ENCODE measurements at regions not wholly inside any gene's neighbourhood (a gene's known extent, or its start where the extent isn't known, plus 50 kb on each side); places are given as distances from the start of the nearest gene placed in this dataset.

DNA sequence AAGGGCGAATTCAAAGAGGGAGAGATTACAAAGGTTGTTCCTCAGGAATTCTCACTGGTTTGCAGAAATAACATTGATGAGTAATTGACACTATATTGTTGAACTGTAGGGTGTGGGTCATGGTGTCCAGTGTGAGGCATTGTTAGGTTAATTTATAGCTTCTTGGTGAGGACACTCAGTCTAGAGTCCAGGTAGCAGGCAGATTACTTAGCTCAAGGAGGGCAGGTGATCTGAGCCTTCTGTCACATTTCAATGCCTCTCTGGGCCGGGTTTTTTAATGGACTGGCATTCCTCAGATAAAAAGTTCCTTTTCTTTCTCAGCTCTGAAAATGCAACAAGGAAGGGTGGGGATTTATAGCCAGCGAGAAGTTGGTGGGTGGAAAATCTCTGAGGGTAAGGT, 194.2 kb upstream of the PROK2 start:
- TF ChIP-seq CTCF (IDR thresholded peaks at IDR 0.05) (no peak), ZFX (IDR thresholded peaks at IDR 0.05; ENCODE audit: borderline replicate concordance) (no peak)
- H3K27ac ChIP-seq: no peak overlapping the region

DNA sequence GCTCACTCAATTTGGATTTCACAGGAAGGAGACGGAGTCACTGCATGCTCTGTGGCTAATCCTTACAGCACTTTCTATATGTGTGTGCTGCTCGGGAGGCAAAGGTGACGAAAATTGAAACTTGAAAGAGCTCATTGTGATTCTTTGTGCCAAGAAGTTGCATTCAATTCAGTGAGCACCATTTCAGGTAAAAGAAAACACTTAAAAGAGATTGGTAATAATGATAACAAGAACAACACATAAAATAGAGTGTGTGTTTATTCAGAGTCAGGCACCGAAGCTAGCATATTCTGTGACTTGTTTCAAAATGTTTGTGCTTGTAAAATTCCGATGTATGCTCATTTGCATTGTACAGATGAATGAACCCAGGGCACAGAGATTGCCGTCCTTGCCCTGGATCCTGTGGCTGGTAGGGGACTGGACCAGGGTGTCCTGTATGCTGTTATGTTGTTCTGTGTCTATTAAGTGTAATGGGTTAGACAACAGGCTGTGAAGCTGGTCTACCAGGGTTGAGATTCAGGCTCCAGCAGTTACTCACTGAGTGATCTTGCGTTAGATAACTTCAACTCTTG, 193.3 kb upstream of the PROK2 start:
- no peak for TF ChIP-seq ZFX (IDR thresholded peaks at IDR 0.05; ENCODE audit: borderline replicate concordance)
- TF ChIP-seq CTCF (IDR thresholded peaks at IDR 0.05): no peak
- H3K27ac ChIP-seq: no peak overlapping the region

DNA sequence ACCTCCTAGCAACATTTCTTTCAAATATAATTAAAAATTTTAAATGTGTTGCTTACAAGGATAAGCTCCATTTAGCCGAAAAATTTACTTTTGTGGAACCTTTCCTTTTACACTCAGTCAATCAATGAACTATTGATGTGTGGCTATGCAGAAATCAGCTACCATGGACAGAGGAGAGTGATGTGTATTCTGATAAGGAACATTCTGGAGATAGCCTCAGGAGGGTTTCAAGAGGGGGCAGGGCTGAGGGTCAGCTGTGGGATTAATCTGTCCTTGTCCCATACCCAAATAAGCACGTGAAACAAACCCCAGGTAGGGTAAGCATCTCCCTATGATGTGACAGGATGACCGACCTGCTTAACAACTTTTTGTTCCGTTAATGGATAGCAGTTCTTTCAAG, 192.6 kb upstream of the PROK2 start:
- TF ChIP-seq ZFX (IDR thresholded peaks at IDR 0.05; ENCODE audit: borderline replicate concordance): no peak
- no peak for TF ChIP-seq CTCF (IDR thresholded peaks at IDR 0.05)

GRCh38 chr3:71975573-71975972, 190.6 kb upstream of the PROK2 start:
- H3K27ac ChIP-seq: no peak overlapping the region
- TF ChIP-seq CTCF (IDR thresholded peaks at IDR 0.05) (no peak), ZFX (IDR thresholded peaks at IDR 0.05; ENCODE audit: borderline replicate concordance) (no peak)

More for the DNA sequence above, 192.6 kb upstream of the PROK2 start:
- no peak overlapping the region for H3K27ac ChIP-seq

GRCh38 chr3:71974786-71975185, 189.8 kb upstream of the PROK2 start:
- no peak overlapping the region for H3K27ac ChIP-seq

DNA sequence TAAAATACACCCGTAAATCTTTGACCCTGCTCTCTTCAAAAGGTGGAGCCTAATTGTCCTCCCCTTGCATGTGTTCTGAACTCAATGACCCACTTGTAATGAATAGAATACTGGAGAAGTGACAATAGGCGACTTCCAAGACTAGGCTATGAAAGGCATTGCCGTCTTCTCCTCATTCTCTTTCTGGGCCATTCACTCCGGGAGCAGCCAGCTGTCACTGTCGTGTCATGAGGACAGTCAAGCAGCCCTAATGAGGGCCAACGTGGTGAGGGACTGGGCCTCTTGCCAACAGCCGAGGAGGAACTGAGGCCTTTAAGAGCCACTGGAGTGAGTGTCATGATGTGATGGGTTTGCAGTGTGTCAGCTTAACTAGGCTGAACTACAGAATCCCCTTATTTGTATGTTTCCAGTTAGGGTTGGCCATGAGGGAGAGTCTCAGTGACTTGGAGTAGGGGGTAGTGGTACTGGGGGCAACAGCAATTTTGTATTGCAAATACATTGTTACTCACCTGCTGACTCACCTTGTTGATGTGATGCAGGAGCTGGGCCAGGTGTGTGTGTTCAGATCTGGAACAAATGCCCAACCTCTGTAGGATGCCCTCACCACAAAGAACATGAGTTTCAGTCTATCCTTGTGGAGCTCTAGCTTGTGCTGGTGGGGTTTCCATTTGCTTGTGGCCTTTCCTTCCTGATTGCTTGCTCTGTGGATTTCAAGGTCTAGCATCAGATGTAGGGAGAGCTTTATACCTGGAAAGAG, 188.5 kb upstream of the PROK2 start:
- H3K27ac ChIP-seq: no peak overlapping the region
- no peak for TF ChIP-seq ZFX (IDR thresholded peaks at IDR 0.05; ENCODE audit: borderline replicate concordance)
- no peak for TF ChIP-seq CTCF (IDR thresholded peaks at IDR 0.05)

More at GRCh38 chr3:71974786-71975185, 189.8 kb upstream of the PROK2 start:
- TF ChIP-seq ZFX (IDR thresholded peaks at IDR 0.05; ENCODE audit: borderline replicate concordance): no peak
- TF ChIP-seq CTCF (IDR thresholded peaks at IDR 0.05): no peak

- no peak overlapping the region for H3K27ac ChIP-seq
These were observed 187.1 kb upstream of the PROK2 start for GRCh38 chr3:71972031-71972430.

More at GRCh38 chr3:71972031-71972430, 187.1 kb upstream of the PROK2 start:
- no peak for TF ChIP-seq CTCF (IDR thresholded peaks at IDR 0.05)
- no peak for TF ChIP-seq ZFX (IDR thresholded peaks at IDR 0.05; ENCODE audit: borderline replicate concordance)
